K562 (cell line): ENCODE measurements at regions not wholly inside any gene's neighbourhood (a gene's known extent, or its start where the extent isn't known, plus 50 kb on each side); places are given as distances from the start of the nearest gene placed in this dataset.

Experiments used
- ATAC-seq: fragments of 200-7000 bp; cut with Tn5 transposase; 3 replicates; pipeline ENCODE4 v1.9.1; 2020; ENCODE audit warnings: moderate library complexity
- BruUV-seq: library from RNA; stranded (reverse); fragments of 400-500 nt; replicated peaks from 2 replicates; lab custom pipeline; 2021; lab: Mats Ljungman, UMichigan
- CTCF ChIA-PET: fragments of 300-600 bp; formaldehyde crosslinking; extraction: SDS; loops from one replicate; lab custom pipeline; 2021; ENCODE audit warnings: low intra/inter-chr PET ratio; lab: Yijun Ruan, JAX
- POLR2A ChIA-PET: fragments of 300-600, 350-650 bp; sonication (Branson Sonifier 250); formaldehyde crosslinking; extraction: SDS; loops from one replicate; lab custom pipeline; 2021; ENCODE audit warnings: antibody characterized with exemption, inconsistent platforms; lab: Yijun Ruan, JAX
- DNase-seq, 4 experiments: peaks; one replicate each; pipeline versions ENCODE4 v3.0.0 to v3.0.0-alpha.2; 2011 to 2018; ENCODE audit warnings: low spot score in 3 of 4, mixed read lengths in 3 of 4; ENCODE audit errors: extremely low read depth in 1 of 4
- FAIRE-seq: peaks from 2 replicates; lab custom pipeline; 2011; peaks lifted over from hg19 to GRCh38; lab: Jason Lieb, UNC
- H2AFZ ChIP-seq: 2 replicates; pipeline ENCODE4 v1.6.0; 2011; ENCODE audit warnings: low read depth, low read length, control low read depth, inconsistent platforms
- H3K27ac ChIP-seq: fragments of 200-600 bp; 3 replicates; pipeline ENCODE4 v1.8.0; 2011; ENCODE audit warnings: low read depth, mild to moderate bottlenecking, control low read depth, inconsistent platforms, low read length, moderate library complexity, mixed read lengths; ENCODE audit errors: extremely low read depth
- H3K27me3 ChIP-seq, 2 experiments: fragments of 300-600 bp in 1 of 2; 2 replicates in 1 of 2; 3 replicates in 1 of 2; pipeline versions ENCODE4 v1.6.0 to v1.8.0; 2011; ENCODE audit warnings: inconsistent platforms in 2 of 2, low read length in 2 of 2, mild to moderate bottlenecking in 1 of 2, mixed read lengths in 1 of 2, moderate library complexity in 1 of 2; ENCODE audit not compliant: control insufficient read depth in 2 of 2, insufficient read depth in 2 of 2
- H3K36me3 ChIP-seq: fragments of 300-600 bp; 3 replicates; pipeline ENCODE4 v1.8.0; 2011; ENCODE audit warnings: mild to moderate bottlenecking, low read length, inconsistent platforms; ENCODE audit not compliant: control insufficient read depth, insufficient read depth
- H3K4me1 ChIP-seq, 2 experiments: fragments of 200-600 bp in 1 of 2; replicated peaks in 1 of 2; 2 replicates in 1 of 2; 3 replicates in 1 of 2; pipeline versions ENCODE4 v1.5.1 to v1.8.0; 2011; ENCODE audit warnings: inconsistent platforms in 2 of 2, low read length in 2 of 2, mild to moderate bottlenecking in 1 of 2, mixed read lengths in 1 of 2, moderate library complexity in 1 of 2; ENCODE audit not compliant: control insufficient read depth in 2 of 2, insufficient read depth in 2 of 2
- H3K4me2 ChIP-seq: 2 replicates; pipeline ENCODE4 v1.6.1; 2011; ENCODE audit warnings: low read length, control low read depth, inconsistent platforms, mixed read lengths; ENCODE audit not compliant: insufficient read depth
- H3K4me3 ChIP-seq: fragments of 200-600 bp; sonication (generic), shearing (Covaris generic); 2 replicates; pipeline ENCODE4 v1.5.1; 2016; ENCODE audit warnings: control low read depth, inconsistent platforms
- H3K79me2 ChIP-seq: fragments of 200-600 bp; 3 replicates; pipeline ENCODE4 v1.8.0; 2011; ENCODE audit warnings: low read length, inconsistent platforms; ENCODE audit not compliant: control insufficient read depth, insufficient read depth
- H3K9ac ChIP-seq, 2 experiments: 2 replicates each; pipeline versions ENCODE4 v1.6.0 to v1.6.1; 2011; ENCODE audit warnings: low read depth in 2 of 2, low read length in 2 of 2, control low read depth in 1 of 2, inconsistent platforms in 1 of 2, mild to moderate bottlenecking in 1 of 2, mixed read lengths in 1 of 2; ENCODE audit not compliant: insufficient read depth in 1 of 2
- H3K9me1 ChIP-seq: one replicate; pipeline ENCODE4 v1.6.0; 2011; ENCODE audit warnings: inconsistent platforms, mild to moderate bottlenecking, low read length, moderate library complexity; ENCODE audit not compliant: control insufficient read depth, insufficient read depth
- H3K9me3 ChIP-seq: replicated peaks from 2 replicates; pipeline ENCODE4 v1.5.1; 2011; ENCODE audit warnings: low read depth, low read length, inconsistent platforms; ENCODE audit not compliant: control insufficient read depth, insufficient read depth
- H4K20me1 ChIP-seq: replicated peaks from 2 replicates; pipeline ENCODE4 v1.6.1; 2011; ENCODE audit warnings: low read length, inconsistent platforms, mixed read lengths; ENCODE audit not compliant: control insufficient read depth, insufficient read depth
- ADNP ChIP-seq: fragments of 200-800 bp; sonication (Bioruptor generic); IDR thresholded peaks from 2 replicates; pipeline ENCODE4 v1.6.1; 2016; ENCODE audit warnings: missing genetic modification characterization, missing compliant biosample characterization
- ELK3 ChIP-seq: fragments of 450-650 bp; formaldehyde crosslinking; IDR thresholded peaks from 2 replicates; pipeline ENCODE4 v1.4.0; 2020; ENCODE audit warnings: mild to moderate bottlenecking
- FOXM1 ChIP-seq, 2 experiments: fragments of 450-650 bp in 1 of 2; sonication (generic) in 1 of 2; formaldehyde crosslinking in 1 of 2; IDR thresholded peaks; 2 replicates each; pipeline versions ENCODE4 v1.6.1 to v1.9.0; 2017 to 2022; ENCODE audit warnings: low read depth in 2 of 2, mild to moderate bottlenecking in 2 of 2, missing genetic modification reagents in 1 of 2, moderate library complexity in 1 of 2
- LEF1 ChIP-seq: fragments of 450-650 bp; IDR thresholded peaks from 2 replicates; pipeline ENCODE4 v1.6.1; 2016; ENCODE audit warnings: mild to moderate bottlenecking
- MAFF ChIP-seq: IDR thresholded peaks from 2 replicates; pipeline ENCODE4 v1.6.1; 2012; ENCODE audit warnings: low read length, improper control_type of control experiment
- NCOA6 ChIP-seq: fragments of 450-650 bp; IDR thresholded peaks from 2 replicates; pipeline ENCODE4 v1.6.1; 2017; ENCODE audit warnings: mild to moderate bottlenecking
- NFATC3 ChIP-seq: fragments of 450-650 bp; IDR thresholded peaks from 2 replicates; pipeline ENCODE4 v1.6.1; 2017; ENCODE audit warnings: mild to moderate bottlenecking
- NR2C2 ChIP-seq, 2 experiments: fragments of 200-800 bp in 1 of 2; sonication (Bioruptor generic) in 1 of 2; sonication (generic) in 1 of 2; formaldehyde crosslinking in 1 of 2; IDR thresholded peaks; 2 replicates each; pipeline versions ENCODE4 v1.6.1 to v1.8.0; 2016 to 2022; ENCODE audit warnings: mild to moderate bottlenecking in 1 of 2, missing compliant biosample characterization in 1 of 2, missing genetic modification characterization in 1 of 2, missing genetic modification reagents in 1 of 2
- TGIF2 ChIP-seq: sonication (generic); formaldehyde crosslinking; IDR thresholded peaks from 2 replicates; pipeline ENCODE4 v1.8.1; 2022; ENCODE audit warnings: mild to moderate bottlenecking, missing genetic modification reagents, moderate library complexity
- ZNF217 ChIP-seq: sonication (generic); formaldehyde crosslinking; IDR thresholded peaks from 2 replicates; pipeline ENCODE4 v1.8.0; 2022; ENCODE audit warnings: mild to moderate bottlenecking, missing genetic modification reagents
- ZNF324 ChIP-seq: fragments of 250-450 bp; sonication (Bioruptor Pico); IDR thresholded peaks from 2 replicates; pipeline ENCODE4 v1.4.0; 2020; ENCODE audit warnings: mild to moderate bottlenecking
- WGBS: fragments of 100-300 bp; shearing (Covaris generic); methylation state at CpG from one replicate; pipeline ENCODE4 v1.1.6; 2016; ENCODE audit warnings: low coverage, mixed read lengths; ENCODE audit not compliant: insufficient coverage; ENCODE audit errors: missing lambda C conversion rate; 5-methylcytosine and 5-hydroxymethylcytosine counted together
- in situ Hi-C: fragments of 300-500 bp; cut with MboI; formaldehyde crosslinking; loops from 4 replicates; pipeline ENCODE4 v1.15.0; 2018; ENCODE audit warnings: inconsistent platforms, mixed read lengths
- intact Hi-C: fragments of 100-400 bp; cut with micrococcal nuclease; formaldehyde crosslinking; loops from 2 replicates; pipeline ENCODE4 v1.14.2; 2022
- TF ChIP-seq, protein P1 (sequence below): IDR thresholded peaks from 3 replicates; pipeline ENCODE4 v1.6.1; 2011; ENCODE audit warnings: borderline replicate concordance, mild to moderate bottlenecking, moderate library complexity; ENCODE audit not compliant: insufficient read length; ENCODE audit errors: extremely low read depth
- TF ChIP-seq, protein P2 (sequence below): sonication (generic); formaldehyde crosslinking; IDR thresholded peaks from 2 replicates; pipeline ENCODE4 v1.8.0; 2022; ENCODE audit warnings: mild to moderate bottlenecking, missing genetic modification reagents

DNA sequence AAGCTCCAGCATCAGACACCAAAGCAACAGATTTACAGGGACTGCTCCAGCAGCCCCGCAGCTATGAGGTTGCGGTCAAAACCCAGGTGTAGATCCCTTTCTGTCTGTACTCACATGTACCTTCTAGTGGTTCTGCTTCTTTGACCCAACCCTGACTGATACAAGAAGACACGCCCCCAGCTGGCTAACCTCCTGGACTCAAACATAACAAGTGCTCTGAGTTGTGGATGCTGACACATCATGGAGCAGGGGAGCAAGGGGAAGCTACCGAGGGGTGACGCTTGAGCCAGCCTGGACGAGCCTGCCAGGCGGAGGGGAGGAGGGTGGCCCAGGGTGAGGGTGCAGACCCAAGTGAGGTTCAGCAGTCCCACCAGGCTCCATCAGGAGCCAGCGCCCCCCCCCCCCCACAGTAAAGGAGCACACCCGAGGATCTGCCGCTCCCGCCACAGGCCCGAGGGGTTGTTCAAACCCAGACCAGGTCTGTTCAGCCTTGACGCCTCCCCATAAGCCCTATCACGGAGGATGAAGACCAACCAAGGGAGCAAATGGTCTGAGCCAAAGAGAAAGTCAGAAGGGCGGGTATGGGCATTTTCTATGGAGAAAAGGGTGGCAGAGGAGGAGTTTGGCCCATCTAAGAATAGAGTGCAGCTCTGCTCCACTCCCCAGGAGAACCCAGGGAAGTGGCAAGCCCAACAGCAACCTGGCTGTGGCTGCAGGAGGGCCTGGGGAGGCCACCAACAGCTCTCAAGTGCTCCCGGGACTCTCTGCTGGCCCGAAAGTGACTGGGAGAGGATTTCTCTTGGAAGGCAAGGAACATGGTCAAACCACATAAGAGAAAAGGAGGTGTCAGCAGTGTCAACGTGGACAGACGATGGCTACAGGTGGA, 229.4 kb downstream of the BCL11B start:
- H2AFZ ChIP-seq = no peak overlapping the region
- DNase-seq = no peak
- H3K9me1 ChIP-seq = no peaks in the 10 kb centered on the region
- no peak overlapping the region for H3K27ac ChIP-seq
- H3K4me1 ChIP-seq = no peaks in the 10 kb centered on the region
- in situ Hi-C loops = no loop called here
- BruUV-seq = no TSS peak
- no peaks in the 10 kb centered on the region for H3K79me2 ChIP-seq
- H4K20me1 ChIP-seq = no peaks in the 10 kb centered on the region
- H3K27me3 ChIP-seq = no peaks in the 10 kb centered on the region; a peak in 1 of 5 replicates
- no peak overlapping the region for H3K4me3 ChIP-seq
- 0% methylated on average over 11 of the region's 19 CpGs for WGBS
- no peak for ATAC-seq
- intact Hi-C loops = no loop called here
- ChIA-PET POLR2A (interaction anchor here (0.6 kb wide), 1 partner anchor 175 kb away, joined by 3 read pairs; no protein-coding TSS in a partner anchor), CTCF (no interaction called here)
- FAIRE-seq = no peak
- TF ChIP-seq, protein P1, sequence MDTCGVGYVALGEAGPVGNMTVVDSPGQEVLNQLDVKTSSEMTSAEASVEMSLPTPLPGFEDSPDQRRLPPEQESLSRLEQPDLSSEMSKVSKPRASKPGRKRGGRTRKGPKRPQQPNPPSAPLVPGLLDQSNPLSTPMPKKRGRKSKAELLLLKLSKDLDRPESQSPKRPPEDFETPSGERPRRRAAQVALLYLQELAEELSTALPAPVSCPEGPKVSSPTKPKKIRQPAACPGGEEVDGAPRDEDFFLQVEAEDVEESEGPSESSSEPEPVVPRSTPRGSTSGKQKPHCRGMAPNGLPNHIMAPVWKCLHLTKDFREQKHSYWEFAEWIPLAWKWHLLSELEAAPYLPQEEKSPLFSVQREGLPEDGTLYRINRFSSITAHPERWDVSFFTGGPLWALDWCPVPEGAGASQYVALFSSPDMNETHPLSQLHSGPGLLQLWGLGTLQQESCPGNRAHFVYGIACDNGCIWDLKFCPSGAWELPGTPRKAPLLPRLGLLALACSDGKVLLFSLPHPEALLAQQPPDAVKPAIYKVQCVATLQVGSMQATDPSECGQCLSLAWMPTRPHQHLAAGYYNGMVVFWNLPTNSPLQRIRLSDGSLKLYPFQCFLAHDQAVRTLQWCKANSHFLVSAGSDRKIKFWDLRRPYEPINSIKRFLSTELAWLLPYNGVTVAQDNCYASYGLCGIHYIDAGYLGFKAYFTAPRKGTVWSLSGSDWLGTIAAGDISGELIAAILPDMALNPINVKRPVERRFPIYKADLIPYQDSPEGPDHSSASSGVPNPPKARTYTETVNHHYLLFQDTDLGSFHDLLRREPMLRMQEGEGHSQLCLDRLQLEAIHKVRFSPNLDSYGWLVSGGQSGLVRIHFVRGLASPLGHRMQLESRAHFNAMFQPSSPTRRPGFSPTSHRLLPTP = no peak
- TF ChIP-seq ZNF324 (no peak), NR2C2 (CRISPR knock-in tag; IDR thresholded peaks at IDR 0.05) (no peak), NR2C2 (tag; IDR thresholded peaks at IDR 0.05) (no peak), LEF1 (no peak), TGIF2 (CRISPR knock-in tag) (no peak), MAFF (no peak), FOXM1 (IDR thresholded peaks at IDR 0.05; ENCODE audit: low read depth) (no peak), FOXM1 (CRISPR knock-in tag; IDR thresholded peaks at IDR 0.05; ENCODE audit: low read depth) (no peak), NFATC3 (no peak), NCOA6 (no peak), ZNF217 (CRISPR knock-in tag) (no peak), ADNP (tag) (no peak), ELK3 (CRISPR knock-in tag) (no peak)
- TF ChIP-seq, protein P2, sequence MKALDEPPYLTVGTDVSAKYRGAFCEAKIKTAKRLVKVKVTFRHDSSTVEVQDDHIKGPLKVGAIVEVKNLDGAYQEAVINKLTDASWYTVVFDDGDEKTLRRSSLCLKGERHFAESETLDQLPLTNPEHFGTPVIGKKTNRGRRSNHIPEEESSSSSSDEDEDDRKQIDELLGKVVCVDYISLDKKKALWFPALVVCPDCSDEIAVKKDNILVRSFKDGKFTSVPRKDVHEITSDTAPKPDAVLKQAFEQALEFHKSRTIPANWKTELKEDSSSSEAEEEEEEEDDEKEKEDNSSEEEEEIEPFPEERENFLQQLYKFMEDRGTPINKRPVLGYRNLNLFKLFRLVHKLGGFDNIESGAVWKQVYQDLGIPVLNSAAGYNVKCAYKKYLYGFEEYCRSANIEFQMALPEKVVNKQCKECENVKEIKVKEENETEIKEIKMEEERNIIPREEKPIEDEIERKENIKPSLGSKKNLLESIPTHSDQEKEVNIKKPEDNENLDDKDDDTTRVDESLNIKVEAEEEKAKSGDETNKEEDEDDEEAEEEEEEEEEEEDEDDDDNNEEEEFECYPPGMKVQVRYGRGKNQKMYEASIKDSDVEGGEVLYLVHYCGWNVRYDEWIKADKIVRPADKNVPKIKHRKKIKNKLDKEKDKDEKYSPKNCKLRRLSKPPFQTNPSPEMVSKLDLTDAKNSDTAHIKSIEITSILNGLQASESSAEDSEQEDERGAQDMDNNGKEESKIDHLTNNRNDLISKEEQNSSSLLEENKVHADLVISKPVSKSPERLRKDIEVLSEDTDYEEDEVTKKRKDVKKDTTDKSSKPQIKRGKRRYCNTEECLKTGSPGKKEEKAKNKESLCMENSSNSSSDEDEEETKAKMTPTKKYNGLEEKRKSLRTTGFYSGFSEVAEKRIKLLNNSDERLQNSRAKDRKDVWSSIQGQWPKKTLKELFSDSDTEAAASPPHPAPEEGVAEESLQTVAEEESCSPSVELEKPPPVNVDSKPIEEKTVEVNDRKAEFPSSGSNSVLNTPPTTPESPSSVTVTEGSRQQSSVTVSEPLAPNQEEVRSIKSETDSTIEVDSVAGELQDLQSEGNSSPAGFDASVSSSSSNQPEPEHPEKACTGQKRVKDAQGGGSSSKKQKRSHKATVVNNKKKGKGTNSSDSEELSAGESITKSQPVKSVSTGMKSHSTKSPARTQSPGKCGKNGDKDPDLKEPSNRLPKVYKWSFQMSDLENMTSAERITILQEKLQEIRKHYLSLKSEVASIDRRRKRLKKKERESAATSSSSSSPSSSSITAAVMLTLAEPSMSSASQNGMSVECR = no peak
- TF ChIP-seq, all 486 proteins: peak for 0
- Histone ChIP-seq H3K9ac (no peak overlapping the region), H3K9me3 (no peaks in the 10 kb centered on the region), H3K36me3 (no peaks in the 10 kb centered on the region), H3K4me2 (no peak overlapping the region)
